A549 (cell line): ENCODE measurements at regions not wholly inside any gene's neighbourhood (a gene's known extent, or its start where the extent isn't known, plus 50 kb on each side); places are given as distances from the start of the nearest gene placed in this dataset.

Experiments used
- CBX8 ChIP-seq: fragments of 200-600 bp; sonication (generic); IDR thresholded peaks from 2 replicates; pipeline ENCODE4 v1.6.1; 2016
- CHD2 ChIP-seq: fragments of 150-350 bp; IDR thresholded peaks from 2 replicates; pipeline ENCODE4 v1.6.1; 2014; ENCODE audit warnings: low read length; ENCODE audit not compliant: partially characterized antibody
- EP300 ChIP-seq, 2 experiments: fragments of >200 bp; sonication (Bioruptor Twin); formaldehyde crosslinking; IDR thresholded peaks; 2 replicates in 1 of 2; 3 replicates in 1 of 2; pipeline ENCODE4 v1.6.1; 2016 to 2017
- FOSL2 ChIP-seq, 2 experiments: fragments of 450-650 bp in 1 of 2; fragments of >200 bp in 1 of 2; sonication (Bioruptor Twin) in 1 of 2; formaldehyde crosslinking; IDR thresholded peaks; 2 replicates each; pipeline versions ENCODE4 v1.5.0 to v1.6.1; 2016 to 2020; ENCODE audit warnings: mild to moderate bottlenecking in 1 of 2, moderate library complexity in 1 of 2
- KDM5A ChIP-seq: fragments of 200-600 bp; sonication (generic); IDR thresholded peaks from 2 replicates; pipeline ENCODE4 v1.6.1; 2016; ENCODE audit warnings: antibody characterized with exemption, mild to moderate bottlenecking
- MYC ChIP-seq: IDR thresholded peaks from 2 replicates; pipeline ENCODE4 v1.6.1; 2012; ENCODE audit warnings: mild to moderate bottlenecking, inconsistent platforms, low read length, improper control_type of control experiment, borderline replicate concordance
- NPAS2 ChIP-seq: fragments of 250-450 bp; sonication (Bioruptor Pico); IDR thresholded peaks from 2 replicates; pipeline ENCODE4 v1.8.0; 2022; ENCODE audit warnings: mild to moderate bottlenecking, moderate library complexity, borderline replicate concordance
- PHF8 ChIP-seq: fragments of 200-600 bp; sonication (generic); IDR thresholded peaks from 2 replicates; pipeline ENCODE4 v1.6.1; 2016; ENCODE audit warnings: low read depth, mild to moderate bottlenecking, antibody characterized with exemption, moderate library complexity, borderline replicate concordance
- RCOR1 ChIP-seq: fragments of 150-350 bp; IDR thresholded peaks from 2 replicates; pipeline ENCODE4 v1.6.1; 2014; ENCODE audit warnings: antibody characterized with exemption, low read length, low read depth
- SMC3 ChIP-seq: fragments of >200 bp; sonication (Bioruptor Twin); formaldehyde crosslinking; IDR thresholded peaks from 3 replicates; pipeline ENCODE4 v1.6.1; 2018; ENCODE audit warnings: inconsistent platforms
- TF ChIP-seq, protein P1 (sequence below): fragments of >200 bp; sonication (Bioruptor Twin); formaldehyde crosslinking; IDR thresholded peaks from 3 replicates; pipeline ENCODE4 v1.5.1; 2016
- TF ChIP-seq, protein P2 (sequence below): IDR thresholded peaks from 2 replicates; pipeline ENCODE4 v1.6.1; 2012
- TF ChIP-seq, protein P3 (sequence below): fragments of 250-450 bp; sonication (Bioruptor Pico); IDR thresholded peaks from 2 replicates; pipeline ENCODE4 v1.5.0; 2020; ENCODE audit warnings: low read depth, mild to moderate bottlenecking, moderate library complexity

DNA sequence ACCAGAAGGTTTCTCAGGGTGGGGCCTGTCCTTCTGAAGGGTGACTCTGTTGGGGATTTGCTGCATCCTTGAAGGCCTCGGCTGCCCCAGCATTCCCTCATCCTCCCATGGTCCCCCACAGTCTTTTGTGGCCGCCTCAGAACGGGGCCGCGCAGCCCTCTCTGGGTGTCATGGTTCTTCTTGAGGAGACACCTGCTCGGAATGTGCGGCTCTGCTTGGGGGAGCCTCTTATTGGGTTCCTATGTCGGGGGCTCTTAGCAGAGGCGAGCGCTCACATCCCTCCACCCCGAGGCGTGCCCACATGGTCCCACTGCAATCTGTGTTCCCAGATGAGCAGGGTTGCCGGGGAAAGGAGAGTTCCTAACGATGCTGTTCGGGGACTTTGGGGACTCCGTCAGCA is 1008.4 kb downstream of the BRD1 start:
- TF ChIP-seq, protein P1, sequence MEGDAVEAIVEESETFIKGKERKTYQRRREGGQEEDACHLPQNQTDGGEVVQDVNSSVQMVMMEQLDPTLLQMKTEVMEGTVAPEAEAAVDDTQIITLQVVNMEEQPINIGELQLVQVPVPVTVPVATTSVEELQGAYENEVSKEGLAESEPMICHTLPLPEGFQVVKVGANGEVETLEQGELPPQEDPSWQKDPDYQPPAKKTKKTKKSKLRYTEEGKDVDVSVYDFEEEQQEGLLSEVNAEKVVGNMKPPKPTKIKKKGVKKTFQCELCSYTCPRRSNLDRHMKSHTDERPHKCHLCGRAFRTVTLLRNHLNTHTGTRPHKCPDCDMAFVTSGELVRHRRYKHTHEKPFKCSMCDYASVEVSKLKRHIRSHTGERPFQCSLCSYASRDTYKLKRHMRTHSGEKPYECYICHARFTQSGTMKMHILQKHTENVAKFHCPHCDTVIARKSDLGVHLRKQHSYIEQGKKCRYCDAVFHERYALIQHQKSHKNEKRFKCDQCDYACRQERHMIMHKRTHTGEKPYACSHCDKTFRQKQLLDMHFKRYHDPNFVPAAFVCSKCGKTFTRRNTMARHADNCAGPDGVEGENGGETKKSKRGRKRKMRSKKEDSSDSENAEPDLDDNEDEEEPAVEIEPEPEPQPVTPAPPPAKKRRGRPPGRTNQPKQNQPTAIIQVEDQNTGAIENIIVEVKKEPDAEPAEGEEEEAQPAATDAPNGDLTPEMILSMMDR = no peak
- no peak for TF ChIP-seq SMC3
- TF ChIP-seq CHD2 = no peak
- TF ChIP-seq RCOR1 = no peak
- TF ChIP-seq MYC = no peak
- TF ChIP-seq NPAS2 (CRISPR knock-in tag) = no peak
- no peak for TF ChIP-seq EP300 (IDR thresholded peaks at IDR 0.05)
- TF ChIP-seq FOSL2 (IDR thresholded peaks at IDR 0.05) = no peak
- no peak for TF ChIP-seq FOSL2 (CRISPR knock-in tag; IDR thresholded peaks at IDR 0.05)
- TF ChIP-seq CBX8 = no peak
- no peak for TF ChIP-seq KDM5A
- TF ChIP-seq, protein P2, sequence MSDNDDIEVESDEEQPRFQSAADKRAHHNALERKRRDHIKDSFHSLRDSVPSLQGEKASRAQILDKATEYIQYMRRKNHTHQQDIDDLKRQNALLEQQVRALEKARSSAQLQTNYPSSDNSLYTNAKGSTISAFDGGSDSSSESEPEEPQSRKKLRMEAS = no peak
- TF ChIP-seq PHF8 = no peak
- TF ChIP-seq, protein P3, sequence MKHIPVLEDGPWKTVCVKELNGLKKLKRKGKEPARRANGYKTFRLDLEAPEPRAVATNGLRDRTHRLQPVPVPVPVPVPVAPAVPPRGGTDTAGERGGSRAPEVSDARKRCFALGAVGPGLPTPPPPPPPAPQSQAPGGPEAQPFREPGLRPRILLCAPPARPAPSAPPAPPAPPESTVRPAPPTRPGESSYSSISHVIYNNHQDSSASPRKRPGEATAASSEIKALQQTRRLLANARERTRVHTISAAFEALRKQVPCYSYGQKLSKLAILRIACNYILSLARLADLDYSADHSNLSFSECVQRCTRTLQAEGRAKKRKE (CRISPR knock-in tag) = no peak
